ENCODE measurements at regions not wholly inside any gene's neighbourhood (a gene's known extent, or its start where the extent isn't known, plus 50 kb on each side); places are given as distances from the start of the nearest gene placed in this dataset.

- intact Hi-C loops (cut with micrococcal nuclease; ENCODE audit: unreplicated experiment), result no loop called here
- DNase-seq (ENCODE audit: low spot score) (no peak), ATAC-seq (no peak), FAIRE-seq (no peak)
- Histone ChIP-seq H3K27me3 (ENCODE audit: control insufficient read depth in 1 of 2, insufficient read depth in 2 of 2, low read length in 2 of 2) (peaks cover 0 to 3% of the 10 kb centered on the region in 2 experiments; a peak in 1 of 5 replicates), H3K4me1 (ENCODE audit: insufficient read depth, low read length) (no peaks in the 10 kb centered on the region), H3K36me3 (replicated peaks in 1 of 2; ENCODE audit: control insufficient read depth in 1 of 2, insufficient read depth in 2 of 2, low read length in 2 of 2) (no peaks in the 10 kb centered on the region; a peak in 1 of 5 replicates), H2AFZ (ENCODE audit: low read length) (no peak overlapping the region), H3K27ac (ENCODE audit: extremely low read length, insufficient read depth, low read length) (no peak overlapping the region), H3K9me3 (ENCODE audit: low read length) (peaks cover 19% of the 10 kb centered on the region), H3K4me2 (ENCODE audit: low read depth, low read length) (no peak overlapping the region), H4K20me1 (ENCODE audit: insufficient read depth, low read length) (no peaks in the 10 kb centered on the region), H3K9ac (ENCODE audit: insufficient read depth, low read depth, low read length) (no peak overlapping the region), H3K79me2 (ENCODE audit: insufficient read depth, low read length) (no peaks in the 10 kb centered on the region), H3K4me3 (replicated peaks in 1 of 3; ENCODE audit: insufficient read depth in 1 of 3, low read depth in 2 of 3, low read length in 3 of 3) (no peak overlapping the region)
- TF ChIP-seq SMAD1 (CRISPR knock-in tag; IDR thresholded peaks at IDR 0.05; ENCODE audit: borderline replicate concordance, low read depth) (no peak), ZNF619 (CRISPR knock-in tag; IDR thresholded peaks at IDR 0.05) (no peak), ZNF354B (CRISPR knock-in tag; IDR thresholded peaks at IDR 0.05) (no peak), STAT5B (CRISPR knock-in tag; IDR thresholded peaks at IDR 0.05) (no peak), RORA (CRISPR knock-in tag; IDR thresholded peaks at IDR 0.05) (no peak), ZNF841 (CRISPR knock-in tag; IDR thresholded peaks at IDR 0.05; ENCODE audit: borderline replicate concordance) (no peak), TBX3 (IDR thresholded peaks at IDR 0.05; ENCODE audit: borderline replicate concordance) (no peak), HOXA7 (CRISPR knock-in tag; IDR thresholded peaks at IDR 0.05) (no peak)
- TF ChIP-seq, protein P1, sequence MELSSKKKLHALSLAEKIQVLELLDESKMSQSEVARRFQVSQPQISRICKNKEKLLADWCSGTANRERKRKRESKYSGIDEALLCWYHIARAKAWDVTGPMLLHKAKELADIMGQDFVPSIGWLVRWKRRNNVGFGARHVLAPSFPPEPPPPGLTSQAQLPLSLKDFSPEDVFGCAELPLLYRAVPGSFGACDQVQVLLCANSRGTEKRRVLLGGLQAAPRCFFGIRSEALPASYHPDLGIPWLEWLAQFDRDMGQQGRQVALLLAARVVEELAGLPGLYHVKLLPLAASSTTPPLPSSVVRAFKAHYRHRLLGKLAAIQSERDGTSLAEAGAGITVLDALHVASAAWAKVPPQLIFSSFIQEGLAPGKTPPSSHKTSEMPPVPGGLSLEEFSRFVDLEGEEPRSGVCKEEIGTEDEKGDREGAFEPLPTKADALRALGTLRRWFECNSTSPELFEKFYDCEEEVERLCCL (CRISPR knock-in tag; IDR thresholded peaks at IDR 0.05; ENCODE audit: borderline replicate concordance), result no peak
- POLR2A ChIA-PET, result no interaction called here
- no TSS peak for BruUV-seq (replicated peaks)
- in situ Hi-C loops (cut with HindIII; ENCODE audit: extremely low pct_ligation_motif_present, low pct_unique_long_range_greater_than_20kb), result no loop called here
- 63% methylated on average over 14 of the region's 14 CpGs for WGBS (ENCODE audit: low lambda C conversion rate)
- CTCF ChIA-PET (ENCODE audit: low intra/inter-chr PET ratio, low total read pairs), result no interaction called here
Measured at GRCh38 chr22:48667289-48667688, 1160.4 kb downstream of the BRD1 start.

Measured in HepG2 (cell line).